Mucosa of rectum (tissue), 2 donors: ENCODE measurements at regions not wholly inside any gene's neighbourhood (a gene's known extent, or its start where the extent isn't known, plus 50 kb on each side); places are given as distances from the start of the nearest gene placed in this dataset.
"Not testable (repeated sequence)": the region's sequence is repeated elsewhere in the genome, so short reads cannot be mapped to it uniquely, and the experiment has no call there.

Experiments
- H3K27ac ChIP-seq, 2 donors: one replicate each; pipeline ENCODE4 v1.7.0; 2013; ENCODE audit warnings: inconsistent platforms in 2 of 2, low read depth in 2 of 2, low read length in 2 of 2
- H3K27me3 ChIP-seq, 2 donors: one replicate each; pipeline ENCODE4 v1.7.0; 2013; ENCODE audit warnings: low read length in 2 of 2; ENCODE audit not compliant: control insufficient read depth in 2 of 2, insufficient read depth in 2 of 2
- H3K36me3 ChIP-seq, 2 donors: one replicate each; pipeline ENCODE4 v1.7.0; 2013; ENCODE audit warnings: low read length in 2 of 2; ENCODE audit not compliant: control insufficient read depth in 2 of 2, insufficient read depth in 2 of 2
- H3K4me1 ChIP-seq, 2 donors: one replicate each; pipeline ENCODE4 v1.7.0; 2013; ENCODE audit warnings: low read length in 2 of 2, mild to moderate bottlenecking in 1 of 2; ENCODE audit not compliant: control insufficient read depth in 2 of 2, insufficient read depth in 2 of 2
- H3K4me3 ChIP-seq, 2 donors: one replicate each; pipeline ENCODE4 v1.7.0; 2013; ENCODE audit warnings: low read length in 2 of 2
- H3K9ac ChIP-seq, 2 donors: one replicate each; pipeline ENCODE4 v1.7.0; 2013; ENCODE audit warnings: low read length in 2 of 2, low read depth in 1 of 2, mild to moderate bottlenecking in 1 of 2
- H3K9me3 ChIP-seq, 2 donors: one replicate each; pipeline ENCODE4 v1.7.0; 2013; ENCODE audit warnings: low read length in 2 of 2; ENCODE audit not compliant: control insufficient read depth in 2 of 2
- donor health status: healthy.
- donor health status: Normal muscosa, but diverticular disease.

DNA sequence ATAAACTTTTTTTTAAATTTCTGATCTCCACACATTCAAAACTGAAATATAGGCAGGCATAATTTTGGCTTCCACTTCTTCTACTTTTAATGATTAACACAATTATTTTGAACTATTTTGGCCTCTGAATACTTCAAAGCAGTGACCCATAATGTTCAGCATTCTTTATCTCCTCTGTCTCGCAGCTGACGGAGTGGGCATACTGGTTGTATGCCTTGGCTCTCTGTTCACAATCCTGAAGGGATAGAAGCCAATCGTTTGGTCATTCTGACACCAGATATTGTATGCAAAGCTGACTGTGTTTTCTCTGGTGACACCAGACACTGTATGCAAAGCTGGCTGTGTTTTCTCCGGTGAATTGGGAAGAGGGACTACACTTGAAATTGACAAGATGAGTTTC, 833.0 kb downstream of the EFNB2 start:
- no peaks in the 10 kb centered on the region for H3K27me3 ChIP-seq
- no peak overlapping the region for H3K27ac ChIP-seq
- H3K36me3 ChIP-seq = no peaks in the 10 kb centered on the region
- no peaks in the 10 kb centered on the region for H3K9me3 ChIP-seq
- H3K4me1 ChIP-seq = no peaks in the 10 kb centered on the region
- no peak overlapping the region for H3K4me3 ChIP-seq
- no peak overlapping the region for H3K9ac ChIP-seq

DNA sequence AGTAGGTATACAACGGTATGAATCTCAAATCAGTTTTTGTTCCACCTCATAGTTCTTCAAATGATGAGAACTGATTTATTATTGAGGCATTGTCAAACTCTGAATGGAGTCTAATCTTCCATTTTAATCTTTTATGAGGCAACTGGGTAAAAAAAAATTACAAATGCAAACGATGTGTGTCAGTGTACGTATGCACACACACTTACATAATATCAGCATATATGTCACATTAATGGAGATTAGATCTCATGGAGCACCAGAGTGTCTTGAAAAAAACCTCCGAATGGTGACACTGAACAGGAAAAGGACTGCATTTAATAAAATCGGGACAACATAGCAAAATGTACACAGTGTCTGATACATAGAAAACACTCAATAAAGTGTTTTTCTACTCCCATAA, 842.7 kb downstream of the EFNB2 start:
- no peaks in the 10 kb centered on the region for H3K36me3 ChIP-seq
- H3K27me3 ChIP-seq = no peaks in the 10 kb centered on the region
- H3K27ac ChIP-seq = no peak overlapping the region
- no peak overlapping the region for H3K4me3 ChIP-seq
- H3K9ac ChIP-seq = no peak overlapping the region
- H3K4me1 ChIP-seq = no peaks in the 10 kb centered on the region
- no peaks in the 10 kb centered on the region for H3K9me3 ChIP-seq

DNA sequence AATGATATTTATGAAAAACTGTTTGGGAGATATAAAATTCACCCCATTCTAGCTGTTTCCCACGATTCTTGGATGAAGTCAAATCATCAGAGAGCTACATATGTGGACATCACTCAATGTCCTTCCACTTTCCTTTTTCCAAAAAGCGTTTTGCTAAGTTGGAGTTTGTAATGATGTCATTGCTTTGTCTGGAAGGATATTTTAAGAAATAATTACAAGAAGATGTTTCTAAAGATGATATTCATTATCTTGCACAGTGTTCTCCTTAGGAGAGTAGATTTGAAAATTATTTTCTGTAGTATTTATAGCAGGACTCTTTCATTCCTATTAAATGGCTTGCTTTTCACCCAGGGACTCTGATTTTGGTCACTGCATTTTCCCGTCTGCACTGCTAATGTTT, 851.2 kb downstream of the EFNB2 start:
- Histone ChIP-seq H3K4me1 (no peaks in the 10 kb centered on the region), H3K4me3 (no peak overlapping the region), H3K9ac (no peak overlapping the region), H3K27me3 (no peaks in the 10 kb centered on the region), H3K27ac (no peak overlapping the region), H3K36me3 (no peaks in the 10 kb centered on the region), H3K9me3 (no peaks in the 10 kb centered on the region)

DNA sequence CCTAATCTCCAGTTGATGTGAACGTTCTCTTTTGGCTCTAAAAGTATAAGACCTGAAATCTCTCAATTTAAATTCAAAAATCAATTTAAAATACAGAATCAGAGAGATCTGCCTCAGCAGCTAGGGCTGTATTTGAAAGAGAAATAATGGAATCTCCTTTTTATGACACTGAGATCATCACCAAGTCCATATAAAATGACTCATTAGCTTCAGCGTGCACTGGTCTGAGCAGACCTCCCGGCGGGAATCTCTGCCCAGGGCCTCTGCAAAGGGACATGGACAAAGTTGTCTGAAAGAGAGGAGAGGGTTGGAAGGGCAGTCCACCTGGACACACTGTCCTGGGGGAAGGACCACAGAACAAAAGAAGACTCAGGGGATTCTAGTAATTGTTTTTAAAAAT, 855.6 kb downstream of the EFNB2 start:
- H3K4me1 ChIP-seq = no peaks in the 10 kb centered on the region
- H3K4me3 ChIP-seq = no peak overlapping the region
- H3K36me3 ChIP-seq = no peaks in the 10 kb centered on the region
- no peak overlapping the region for H3K27ac ChIP-seq
- H3K9me3 ChIP-seq = no peaks in the 10 kb centered on the region
- H3K27me3 ChIP-seq = no peaks in the 10 kb centered on the region
- no peak overlapping the region for H3K9ac ChIP-seq

DNA sequence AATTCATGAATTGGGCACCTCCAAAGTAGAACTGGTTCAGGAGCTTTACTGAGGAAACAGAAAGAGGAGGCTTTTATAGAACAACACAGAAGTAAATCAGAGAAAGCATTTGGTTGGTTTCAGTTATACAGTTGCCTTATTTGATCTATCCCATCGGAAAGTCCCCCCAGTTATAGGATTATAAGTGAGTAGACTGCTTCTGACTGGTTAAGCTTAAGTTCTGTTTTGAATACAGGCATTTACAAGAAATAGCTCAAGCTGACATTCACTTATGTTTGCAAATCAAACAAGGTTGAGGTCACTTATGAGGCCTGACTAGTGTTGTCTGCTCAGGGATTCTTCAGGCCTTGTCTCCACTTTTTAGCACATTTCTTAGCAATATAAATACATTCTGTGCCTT, 857.4 kb downstream of the EFNB2 start:
- Histone ChIP-seq H3K27ac (no peak overlapping the region), H3K27me3 (no peaks in the 10 kb centered on the region), H3K4me1 (no peaks in the 10 kb centered on the region), H3K9me3 (no peaks in the 10 kb centered on the region), H3K9ac (no peak overlapping the region), H3K4me3 (no peak overlapping the region), H3K36me3 (no peaks in the 10 kb centered on the region)

DNA sequence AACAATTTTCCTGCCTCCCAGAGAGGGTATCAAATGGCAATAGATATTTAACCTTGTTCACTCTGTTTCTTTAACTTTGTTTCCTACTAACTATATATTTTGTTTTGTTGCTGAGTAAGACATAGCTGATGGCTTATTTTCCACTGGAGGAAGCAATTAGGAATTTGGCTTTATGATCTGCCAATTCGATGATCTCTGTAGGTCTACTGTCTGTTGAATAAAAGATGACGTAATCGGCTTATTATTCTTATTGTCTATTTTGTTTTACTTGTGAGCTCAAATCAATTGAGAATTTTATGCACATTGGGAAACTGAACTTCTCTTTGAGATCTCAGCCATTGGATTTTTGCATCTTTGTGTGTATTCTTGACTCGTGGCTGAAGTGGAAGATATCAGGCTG, 862.6 kb downstream of the EFNB2 start:
- Histone ChIP-seq H3K27me3 (no peaks in the 10 kb centered on the region), H3K4me3 (no peak overlapping the region), H3K36me3 (no peaks in the 10 kb centered on the region), H3K4me1 (no peaks in the 10 kb centered on the region), H3K9me3 (no peaks in the 10 kb centered on the region), H3K27ac (no peak overlapping the region), H3K9ac (no peak overlapping the region)

DNA sequence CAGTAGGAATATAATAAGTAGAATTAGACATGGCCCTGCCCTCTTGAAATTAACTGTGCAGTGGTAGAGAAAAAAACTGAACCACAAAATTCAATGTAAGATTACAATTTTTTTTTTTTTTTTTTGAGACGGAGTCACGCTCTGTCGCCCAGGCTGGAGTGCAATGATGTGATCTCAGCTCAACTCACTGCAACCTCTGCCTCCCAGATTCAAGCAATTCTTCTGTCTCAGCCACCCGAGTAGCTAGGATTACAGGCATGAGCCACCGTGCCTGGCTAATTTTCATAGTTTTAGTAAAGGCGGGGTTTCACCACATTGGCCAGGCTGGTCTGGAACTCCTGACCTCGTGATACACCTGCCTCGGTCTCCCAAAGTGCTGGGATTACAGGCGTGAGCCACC, 864.3 kb downstream of the EFNB2 start:
- H3K9ac ChIP-seq, H3K4me3 ChIP-seq, H3K9me3 ChIP-seq, H3K27me3 ChIP-seq, H3K4me1 ChIP-seq, H3K36me3 ChIP-seq, H3K27ac ChIP-seq: not testable (repeated sequence)

DNA sequence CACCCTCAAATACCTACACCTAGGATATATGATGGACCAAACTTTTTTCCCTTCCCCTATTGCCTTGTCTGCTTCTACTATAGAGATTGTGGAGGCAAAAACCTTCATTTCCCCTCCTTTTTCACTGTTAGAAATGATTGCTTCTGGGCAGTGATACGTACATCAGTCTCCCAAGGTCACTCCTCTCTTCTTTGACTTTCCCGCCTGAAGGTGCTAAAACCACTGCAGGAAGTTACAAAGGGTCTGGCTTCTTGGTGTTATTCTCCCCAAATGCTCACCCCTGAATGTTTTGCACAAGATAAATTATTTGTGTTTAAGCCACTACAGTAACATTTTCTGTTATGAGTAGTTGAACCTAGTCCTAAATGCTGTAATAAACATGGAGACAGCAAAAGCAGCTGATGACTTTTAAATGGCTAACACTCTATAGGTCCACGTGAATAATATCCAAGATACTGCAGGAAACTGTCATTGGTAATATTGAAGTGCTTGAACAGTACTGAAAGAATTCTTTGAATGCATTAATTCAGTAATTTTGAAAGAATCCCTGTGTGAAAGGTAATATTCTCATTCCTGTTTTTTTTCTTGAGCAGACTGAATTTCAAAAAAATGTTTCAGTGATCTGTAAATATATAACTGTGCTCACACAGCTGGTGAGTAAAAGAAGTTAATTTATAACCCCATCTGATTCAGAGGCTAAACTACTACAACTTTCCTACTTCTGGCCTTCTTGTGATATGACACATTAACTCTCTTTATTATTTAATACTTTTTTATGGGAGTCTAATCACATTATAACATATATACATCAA, 865.1 kb downstream of the EFNB2 start:
- H3K9me3 ChIP-seq = no peaks in the 10 kb centered on the region
- H3K4me3 ChIP-seq = no peak overlapping the region
- H3K4me1 ChIP-seq = no peaks in the 10 kb centered on the region

DNA sequence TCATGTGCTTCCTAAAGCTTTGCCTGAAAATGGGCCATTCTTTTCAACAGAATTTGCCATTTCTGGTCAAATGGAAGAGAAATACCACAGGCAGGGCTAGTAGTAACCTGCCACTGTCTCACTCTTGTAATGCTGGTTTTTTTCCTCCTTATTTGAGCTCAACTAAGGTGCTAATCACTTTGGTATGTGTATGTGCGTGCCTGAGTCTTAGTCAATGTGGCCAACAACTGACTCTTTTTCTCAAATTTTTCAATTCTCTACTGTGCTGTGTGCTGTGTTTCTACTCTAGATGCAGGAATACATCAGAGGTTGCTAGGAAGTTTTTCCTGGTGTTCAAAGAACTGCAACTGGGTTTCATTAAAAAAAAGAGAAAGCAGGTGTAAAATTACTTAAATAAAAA, 870.2 kb downstream of the EFNB2 start:
- no peak overlapping the region for H3K4me3 ChIP-seq
- H3K27ac ChIP-seq = no peak overlapping the region
- no peaks in the 10 kb centered on the region for H3K36me3 ChIP-seq
- H3K9ac ChIP-seq = no peak overlapping the region
- H3K4me1 ChIP-seq = no peaks in the 10 kb centered on the region
- no peaks in the 10 kb centered on the region for H3K9me3 ChIP-seq
- no peaks in the 10 kb centered on the region for H3K27me3 ChIP-seq

More for the DNA sequence above, 865.1 kb downstream of the EFNB2 start:
- no peaks in the 10 kb centered on the region for H3K27me3 ChIP-seq
- H3K27ac ChIP-seq = no peak overlapping the region
- H3K9ac ChIP-seq = no peak overlapping the region
- no peaks in the 10 kb centered on the region for H3K36me3 ChIP-seq

DNA sequence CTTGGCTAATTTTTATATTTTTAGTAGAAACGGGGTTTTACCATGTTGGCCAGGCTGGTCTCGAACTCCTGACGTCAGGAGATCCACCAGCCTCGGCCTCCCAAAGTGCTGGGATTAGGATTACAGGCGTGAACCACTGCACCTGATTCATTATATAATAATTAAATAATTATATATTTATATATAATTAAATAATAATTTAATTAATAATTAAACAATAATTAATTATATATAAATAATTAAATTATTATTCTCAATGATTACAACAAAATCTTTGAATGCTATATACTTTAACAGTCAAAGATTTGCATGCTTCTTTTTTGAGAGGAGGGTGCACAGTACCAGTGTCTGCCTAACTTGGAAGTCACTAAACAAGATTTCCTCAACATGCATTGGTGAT, 872.3 kb downstream of the EFNB2 start:
- H3K4me1 ChIP-seq = no peaks in the 10 kb centered on the region
- no peak overlapping the region for H3K9ac ChIP-seq
- H3K9me3 ChIP-seq = no peaks in the 10 kb centered on the region
- no peaks in the 10 kb centered on the region for H3K27me3 ChIP-seq
- no peaks in the 10 kb centered on the region for H3K36me3 ChIP-seq
- no peak overlapping the region for H3K4me3 ChIP-seq
- H3K27ac ChIP-seq = no peak overlapping the region

DNA sequence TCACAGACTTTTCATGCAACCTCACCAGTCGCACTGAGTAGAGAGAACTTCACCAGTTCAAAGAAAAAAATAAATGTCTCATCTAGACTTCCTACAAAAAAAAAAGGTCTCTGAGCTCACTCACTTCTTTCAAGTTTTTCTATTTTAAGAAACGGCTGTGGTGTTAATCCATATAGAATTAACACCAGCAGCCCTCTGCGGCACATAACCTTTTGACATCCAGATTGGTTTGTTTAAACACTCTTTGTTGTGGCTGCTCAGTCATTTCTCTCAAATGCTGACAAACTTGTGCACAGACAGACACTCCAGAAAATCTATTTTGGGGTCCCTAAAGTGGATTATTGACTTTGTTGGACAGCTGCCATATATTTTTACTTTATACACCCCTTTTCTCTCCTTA, 874.9 kb downstream of the EFNB2 start:
- no peaks in the 10 kb centered on the region for H3K4me1 ChIP-seq
- H3K27ac ChIP-seq = no peak overlapping the region
- no peak overlapping the region for H3K4me3 ChIP-seq
- H3K36me3 ChIP-seq = no peaks in the 10 kb centered on the region
- no peaks in the 10 kb centered on the region for H3K27me3 ChIP-seq
- no peaks in the 10 kb centered on the region for H3K9me3 ChIP-seq
- H3K9ac ChIP-seq = no peak overlapping the region
